Fibroblast of the conjunctiva (primary cell): ENCODE measurements at regions not wholly inside any gene's neighbourhood (a gene's known extent, or its start where the extent isn't known, plus 50 kb on each side); places are given as distances from the start of the nearest gene placed in this dataset.
"Not testable (repeated sequence)": the region's sequence is repeated elsewhere in the genome, so short reads cannot be mapped to it uniquely, and the experiment has no call there.

Experiments used
- DNase-seq: peaks from one replicate; pipeline ENCODE4 v3.0.0-alpha.2; 2010; ENCODE audit warnings: low read depth

DNA sequence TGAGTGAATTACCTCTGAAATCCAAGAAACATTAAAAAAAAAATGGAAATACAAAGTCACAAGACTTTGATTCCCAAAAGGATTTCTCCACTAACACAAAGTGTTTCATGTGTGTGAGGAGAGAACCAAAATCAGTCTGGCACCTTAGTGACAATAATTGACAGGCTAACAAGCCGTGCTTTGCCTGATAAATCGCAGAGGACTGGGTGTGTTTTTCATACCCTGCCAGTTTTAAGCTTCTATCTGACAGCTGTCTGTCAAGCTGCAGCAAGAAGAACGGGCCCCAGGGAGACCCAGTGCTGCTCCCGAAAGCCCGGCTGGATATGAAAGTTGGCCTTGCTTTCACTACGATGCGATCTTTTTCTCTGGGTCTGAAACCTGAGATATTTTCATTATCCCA is 101.6 kb upstream of the KCNK2 start:
- no peak for DNase-seq

DNA sequence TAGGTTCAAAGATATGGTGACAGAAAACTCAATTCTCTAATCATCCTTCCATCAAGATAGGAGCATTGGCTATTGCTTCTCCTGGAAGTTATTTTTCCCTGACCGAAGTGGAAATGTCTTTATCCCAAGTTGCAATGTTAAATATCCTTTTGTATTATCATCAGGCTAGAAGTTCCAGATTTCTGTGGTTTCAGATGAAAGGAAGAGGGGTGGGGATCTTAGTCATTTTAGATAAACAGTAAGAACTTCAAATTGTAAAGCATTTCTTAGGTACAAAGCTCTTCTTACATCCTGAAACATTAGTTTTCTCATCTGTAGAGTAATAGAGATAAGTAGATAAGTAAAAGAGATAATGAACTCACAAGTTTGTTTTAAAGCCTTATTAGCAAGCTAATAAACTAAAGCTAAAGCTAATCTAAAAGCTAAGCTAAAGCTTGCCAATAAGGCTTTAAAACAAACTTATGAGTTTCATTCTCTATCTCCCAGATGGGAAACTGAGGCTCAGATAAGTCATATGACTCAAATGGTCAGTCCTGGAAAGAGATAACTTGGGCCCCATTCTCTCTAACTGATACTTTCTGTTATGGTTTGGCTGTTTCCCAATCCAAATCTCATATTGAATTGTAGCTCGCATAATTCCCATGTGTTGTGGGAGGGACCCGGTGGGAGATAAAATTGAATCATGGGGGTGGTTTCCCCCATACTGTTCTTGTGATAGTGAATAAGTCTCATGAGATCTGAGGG is 99.2 kb upstream of the KCNK2 start:
- DNase-seq, result no peak

DNA sequence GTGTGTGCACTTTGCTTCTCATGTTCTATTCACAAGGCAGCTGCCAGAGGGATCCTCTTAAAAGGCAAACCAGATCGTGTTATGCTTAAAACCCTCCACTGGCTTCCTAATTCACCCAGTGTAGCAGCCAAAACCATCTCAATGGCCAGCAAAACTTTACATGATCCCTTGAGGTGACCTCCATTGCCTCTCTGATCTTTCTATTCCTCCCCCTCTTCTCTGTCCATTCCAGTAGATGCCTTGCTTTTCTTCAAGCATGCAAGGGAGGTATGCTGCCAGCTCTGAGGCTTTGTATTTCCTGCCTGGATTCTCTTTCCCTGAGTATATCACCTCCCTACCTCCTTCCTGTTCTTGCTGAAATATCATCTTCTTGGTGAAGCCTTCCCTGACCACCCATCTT is 93.2 kb upstream of the KCNK2 start:
- no peak for DNase-seq

DNA sequence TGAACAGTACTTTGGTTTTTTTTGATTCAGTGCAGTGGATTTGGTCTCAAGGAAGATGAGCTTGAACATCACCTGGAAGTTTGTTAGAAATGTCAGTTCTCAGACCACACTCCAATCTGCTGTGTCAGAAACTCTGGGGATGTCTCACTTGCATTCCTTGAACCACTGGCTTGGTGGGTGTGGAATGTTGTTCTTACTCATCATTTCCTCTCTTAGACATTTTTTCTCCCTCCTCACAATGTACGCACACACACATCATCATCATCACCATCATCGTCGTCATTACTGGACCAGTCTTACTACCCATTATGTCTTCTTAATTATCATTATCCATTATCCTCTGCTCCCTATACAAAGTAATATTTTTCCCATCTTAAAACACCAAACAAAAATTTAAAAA is 91.9 kb upstream of the KCNK2 start:
- DNase-seq, result peak; percentile 62

DNA sequence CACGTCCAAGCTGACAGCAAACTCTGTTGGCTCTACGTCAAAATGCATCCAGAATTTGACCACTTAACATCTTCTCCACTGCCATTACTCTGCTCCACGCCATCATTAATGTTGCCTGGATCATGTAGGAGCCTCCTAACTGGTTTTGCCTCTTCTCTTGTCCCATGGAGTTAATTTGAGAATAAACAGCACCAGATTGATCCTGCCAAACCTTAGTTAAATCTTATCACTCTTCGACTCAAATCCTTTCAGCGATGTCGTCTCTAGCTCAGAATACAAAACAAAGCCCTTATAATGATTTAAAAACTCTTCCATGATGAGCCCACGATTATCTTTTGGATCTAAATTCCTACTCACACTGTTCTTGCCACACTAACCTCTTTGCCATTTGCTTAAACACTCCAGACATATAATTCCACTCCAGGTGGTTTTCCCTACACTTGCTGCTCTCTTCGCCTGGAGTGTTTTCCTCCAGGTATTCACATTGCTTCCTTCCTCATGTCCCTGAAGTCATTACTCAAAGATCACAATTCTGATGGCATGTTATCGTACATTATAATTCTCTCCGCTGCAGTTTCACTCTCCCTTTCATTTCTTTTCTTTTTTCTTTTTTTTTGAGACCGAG is 90.7 kb upstream of the KCNK2 start:
- no peak for DNase-seq

DNA sequence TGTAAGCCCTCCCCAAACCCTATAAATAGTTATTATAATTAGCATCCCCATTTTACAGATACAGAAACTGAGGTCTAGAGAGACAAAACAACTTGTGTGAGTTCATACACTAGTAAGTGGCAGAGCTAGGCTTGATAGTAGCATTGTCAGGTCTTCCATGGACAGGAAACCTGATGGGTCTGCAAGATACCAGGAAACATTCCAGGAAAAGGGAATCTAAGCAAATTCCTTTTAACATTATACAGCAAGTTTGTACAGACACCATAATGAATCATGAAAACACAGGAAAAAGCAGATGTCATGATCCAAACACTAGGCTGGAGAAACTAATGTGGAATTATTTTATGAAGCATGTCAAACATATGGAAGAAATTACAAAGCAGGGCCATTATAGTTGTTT is 89.1 kb upstream of the KCNK2 start:
- DNase-seq, result no peak

DNA sequence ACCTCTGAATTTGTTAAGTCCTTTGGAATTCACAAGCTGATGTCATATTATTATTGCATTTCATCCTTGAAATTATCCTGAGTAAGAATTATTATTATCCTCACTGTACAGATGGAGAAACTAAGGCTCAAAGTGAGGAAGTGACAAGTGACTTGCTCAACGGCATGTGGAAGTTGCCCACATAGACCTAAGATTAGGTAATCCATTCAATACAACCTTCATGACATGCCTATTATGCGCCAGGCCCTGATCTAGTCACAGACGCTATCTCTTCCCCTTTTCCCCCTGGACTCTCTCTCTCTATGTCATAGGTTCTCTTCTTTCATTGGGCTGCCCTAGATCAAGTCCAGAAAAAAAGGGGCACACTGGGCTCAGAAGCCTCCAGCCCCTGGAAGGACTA is 84.9 kb upstream of the KCNK2 start:
- no peak for DNase-seq

DNA sequence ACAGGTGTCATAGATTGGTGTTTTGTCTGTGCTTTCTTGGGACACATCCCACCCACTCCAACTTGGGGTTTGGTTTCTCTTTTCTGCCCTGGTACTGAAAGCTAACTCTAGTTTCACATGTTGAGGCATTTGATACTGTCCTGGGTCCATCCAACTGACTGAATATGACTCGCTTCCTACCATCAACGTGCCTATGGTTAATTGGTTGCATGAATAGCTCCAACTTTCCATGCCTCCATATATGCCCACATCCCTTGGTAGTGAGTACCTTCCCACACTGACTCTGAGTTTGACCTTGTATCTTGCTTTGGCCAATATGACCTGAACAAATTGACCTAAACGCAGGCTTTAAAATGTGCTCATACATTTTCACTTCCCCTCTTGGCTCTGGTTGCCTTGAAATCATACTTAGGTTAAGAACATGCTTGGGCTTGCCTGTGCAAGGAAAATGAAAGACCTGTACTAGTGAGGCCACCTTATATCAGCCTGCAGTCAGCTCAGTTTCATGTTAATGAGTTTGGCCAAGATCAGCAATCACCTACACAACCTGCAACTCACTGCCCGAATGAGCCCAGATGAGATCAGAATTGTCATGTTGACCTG is 81.0 kb upstream of the KCNK2 start:
- no peak for DNase-seq

DNA sequence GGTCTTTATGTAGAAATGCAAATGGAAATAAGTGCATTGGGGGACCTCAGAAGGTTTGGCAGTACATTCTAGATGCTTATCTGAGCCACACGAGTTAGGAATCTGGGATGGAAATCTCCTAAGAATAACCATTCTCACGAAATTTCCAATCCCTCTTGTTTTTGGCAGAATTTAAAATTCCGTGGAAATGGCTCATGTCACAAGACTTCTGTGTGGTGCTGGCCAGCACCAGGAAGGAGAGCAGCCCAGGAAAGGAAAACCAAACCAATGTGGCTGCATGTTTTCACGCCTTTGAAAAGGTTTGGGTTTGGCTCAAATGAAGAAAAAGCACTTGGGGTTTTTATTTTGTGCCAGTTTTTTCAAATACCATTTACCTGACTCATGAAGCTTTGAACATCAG is 80.1 kb upstream of the KCNK2 start:
- DNase-seq, result peak; percentile 53

DNA sequence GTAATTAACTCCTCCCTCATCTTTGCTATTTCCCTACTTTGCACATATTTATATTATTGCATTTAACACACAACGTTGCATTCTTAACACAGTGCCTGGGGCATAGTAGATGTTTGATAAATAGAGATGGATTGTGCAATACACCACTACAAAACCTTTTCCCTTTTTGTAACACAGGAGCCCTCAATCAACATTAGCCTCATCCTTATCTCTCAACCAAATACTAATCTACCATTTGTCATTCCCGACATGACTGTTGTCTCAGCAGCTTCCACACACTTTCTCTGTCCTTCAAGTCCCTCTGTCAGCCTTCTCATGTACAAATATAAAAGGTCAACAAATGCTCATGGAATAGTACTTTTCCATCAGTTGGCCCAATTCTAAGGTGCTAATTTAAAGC is 78.9 kb upstream of the KCNK2 start:
- no peak for DNase-seq

DNA sequence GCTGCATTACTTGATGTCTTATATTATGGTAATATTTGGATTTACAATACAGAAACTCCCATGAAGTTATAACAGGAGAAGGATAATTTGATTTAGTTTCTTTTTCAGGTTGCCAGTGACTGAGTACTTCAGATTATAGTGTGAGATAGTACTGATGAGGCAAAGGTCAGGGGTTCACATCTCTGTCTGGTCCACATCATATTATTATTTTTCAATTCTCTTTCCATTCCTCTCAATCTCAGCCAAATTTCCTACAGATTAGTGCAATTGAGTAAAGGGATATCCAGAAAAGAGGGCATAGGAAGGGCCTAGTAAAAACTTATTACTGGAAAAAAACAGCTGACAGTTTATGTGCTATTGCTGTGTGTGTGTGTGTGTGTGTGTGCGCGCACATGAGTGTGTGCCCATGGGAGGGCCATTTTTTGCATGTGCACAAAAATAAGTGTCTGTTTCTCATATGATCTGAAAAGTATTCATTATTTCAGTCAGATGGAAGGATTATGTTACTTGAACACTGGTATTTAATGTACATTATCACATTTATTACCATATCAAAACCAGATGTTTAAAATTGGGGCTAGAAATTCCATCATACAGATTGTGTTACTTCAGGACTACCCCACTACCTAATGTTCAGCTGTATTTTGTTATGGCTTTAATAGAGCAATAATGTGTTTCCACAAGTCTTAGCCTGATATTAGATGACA is 78.3 kb upstream of the KCNK2 start:
- DNase-seq, result no peak

DNA sequence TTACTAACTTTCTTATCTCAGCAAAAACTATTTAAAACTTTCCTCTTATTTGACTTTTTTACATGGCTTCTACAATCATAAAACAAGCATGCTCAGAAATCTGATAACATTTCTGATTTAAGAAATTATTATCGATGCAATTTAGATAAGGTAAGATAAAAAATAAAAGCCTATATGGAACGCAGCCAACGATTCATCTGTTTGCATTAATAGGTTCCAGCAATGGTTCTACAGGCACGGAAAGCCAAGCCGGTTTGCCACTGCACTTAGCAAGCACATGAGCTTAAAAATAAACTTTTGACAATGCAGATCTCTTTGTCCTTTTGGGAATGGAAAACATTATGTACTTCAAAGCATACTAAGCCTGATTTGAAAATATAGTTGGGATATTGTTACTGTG is 77.5 kb upstream of the KCNK2 start:
- DNase-seq, result no peak

DNA sequence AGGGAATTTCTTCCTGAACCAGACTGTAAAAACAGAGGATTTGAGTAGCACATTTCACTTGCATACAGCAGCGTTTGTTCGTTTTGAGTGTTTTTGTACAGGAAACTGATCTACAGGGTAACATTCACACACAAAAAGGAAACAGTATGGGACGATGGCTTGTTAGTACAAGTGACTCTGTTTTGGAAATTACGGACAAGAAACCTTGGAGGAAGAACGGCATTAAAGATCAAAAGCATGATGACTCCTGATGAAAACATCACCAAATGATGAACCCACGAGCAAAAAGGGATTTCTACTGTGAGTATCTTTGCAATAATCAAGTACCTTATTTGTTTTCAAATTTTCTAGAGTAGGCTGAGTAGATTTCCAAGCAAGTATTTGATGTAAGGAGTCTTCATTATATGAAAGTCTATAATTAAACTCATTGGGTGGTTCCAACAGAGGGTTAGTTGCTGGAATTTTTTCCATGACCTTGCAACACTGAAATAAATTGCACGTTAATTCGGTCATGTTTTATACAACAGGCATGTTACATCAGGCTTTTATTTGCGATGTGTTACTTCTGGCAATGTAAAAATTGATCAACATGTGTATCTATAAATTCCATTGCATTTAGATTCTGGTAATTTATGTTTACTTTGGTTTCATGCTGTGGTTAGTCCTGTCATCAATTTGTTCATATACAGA is 76.7 kb upstream of the KCNK2 start:
- DNase-seq, result no peak

DNA sequence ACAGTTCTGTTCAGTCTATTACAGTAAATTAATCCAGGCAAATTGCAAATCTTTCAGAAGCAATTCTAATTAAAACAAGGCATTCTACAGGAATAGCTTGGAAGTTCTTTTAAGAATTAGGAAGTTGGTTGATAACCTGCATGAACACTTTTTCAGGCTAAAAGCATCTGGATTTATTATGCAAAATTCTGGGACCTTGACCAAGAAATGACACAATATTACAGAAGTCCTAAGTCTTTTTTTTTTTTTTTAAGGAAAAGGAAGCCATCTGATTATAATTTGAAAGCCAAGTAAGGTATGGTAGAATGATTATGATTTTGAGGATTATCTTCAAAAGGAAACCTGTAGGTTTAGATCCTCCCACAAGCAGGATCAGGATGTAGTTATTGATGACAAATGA is 74.7 kb upstream of the KCNK2 start:
- no peak for DNase-seq

DNA sequence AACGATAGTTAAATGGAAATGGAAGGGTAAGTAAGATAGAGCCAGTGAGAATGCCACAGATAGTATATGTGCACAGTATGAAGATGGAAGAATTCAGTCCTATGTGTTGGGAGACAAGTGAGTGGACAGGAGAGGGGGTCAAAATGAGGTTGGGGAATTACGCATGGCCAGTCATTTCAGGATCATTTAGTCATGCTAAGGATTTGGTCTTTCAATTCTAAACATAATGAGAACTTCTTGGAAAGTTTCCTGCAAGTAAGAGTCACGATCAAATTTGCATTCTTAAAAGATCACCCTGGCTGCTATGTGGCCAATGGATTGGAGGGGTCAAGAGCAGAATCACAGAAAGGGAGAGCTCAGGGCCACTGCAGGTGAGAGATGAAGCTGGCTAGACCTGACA is 64.0 kb upstream of the KCNK2 start:
- no peak for DNase-seq

DNA sequence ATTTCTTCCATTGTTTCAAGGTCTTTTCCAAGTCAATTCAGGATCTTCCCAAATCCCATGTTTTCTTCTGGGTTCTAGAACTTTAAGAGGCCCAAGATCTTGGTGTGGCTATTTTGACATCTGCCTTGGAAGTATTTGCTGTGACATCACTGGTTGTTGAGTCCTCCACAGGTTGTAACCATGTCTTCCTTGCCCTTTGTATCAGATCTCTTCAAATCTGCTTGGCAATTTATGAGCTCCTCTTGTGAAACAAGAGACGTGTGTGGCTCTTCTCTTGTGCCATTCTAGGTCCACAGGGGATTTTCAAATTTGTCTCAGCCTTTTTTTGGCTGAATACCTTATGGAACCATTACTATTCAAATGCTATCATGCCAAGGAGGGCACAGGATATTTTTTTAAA is 60.3 kb upstream of the KCNK2 start:
- no peak for DNase-seq

DNA sequence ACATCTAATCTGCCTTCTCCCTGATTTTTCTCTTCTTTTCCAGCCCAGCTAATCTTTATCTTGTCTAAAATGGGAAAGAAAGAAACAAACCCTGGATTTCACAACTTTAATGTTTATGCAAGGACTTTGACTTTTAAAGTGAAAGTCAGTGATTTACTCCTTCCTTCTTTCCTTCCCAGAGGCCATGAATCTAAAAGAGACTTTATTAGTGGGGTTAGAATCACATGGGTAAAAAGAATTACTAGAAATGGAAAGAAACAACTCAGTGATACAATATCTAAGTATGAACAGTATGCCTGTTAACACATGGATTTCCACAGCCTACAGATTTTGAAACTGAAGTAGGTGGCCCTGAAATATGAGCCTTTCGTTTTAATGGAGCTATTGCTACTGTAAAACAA is 59.8 kb upstream of the KCNK2 start:
- no peak for DNase-seq

DNA sequence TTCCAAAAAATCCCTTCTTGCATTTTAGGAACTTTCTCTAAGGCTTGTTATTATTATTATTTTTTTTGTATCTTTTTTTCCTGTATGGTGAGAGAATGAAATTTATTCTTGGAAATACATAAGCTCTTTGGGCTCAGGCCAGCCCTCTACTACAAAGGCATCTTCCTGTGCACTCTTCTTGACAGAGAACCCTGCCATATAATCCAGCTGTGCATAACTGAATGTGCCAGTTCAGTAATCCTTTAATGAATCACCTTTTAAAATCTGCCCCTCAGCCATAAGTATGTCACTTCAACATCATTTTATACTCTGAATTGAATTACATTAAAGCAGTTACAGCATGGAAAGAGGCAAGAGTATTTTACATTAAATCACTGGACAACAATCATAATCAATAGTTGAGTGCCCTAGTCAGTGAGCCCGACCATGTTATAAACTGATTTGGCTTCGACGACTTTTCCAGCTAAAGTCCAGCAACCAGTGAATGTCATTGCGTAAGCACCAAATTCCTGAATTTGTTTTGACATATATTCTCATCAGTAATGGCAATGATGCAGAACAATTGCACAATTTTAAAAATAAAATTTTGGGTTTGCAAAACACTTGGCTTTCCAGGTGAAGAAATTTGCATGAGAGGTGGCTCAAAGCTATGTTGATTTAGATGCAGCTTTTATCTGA is 59.2 kb upstream of the KCNK2 start:
- DNase-seq, result no peak

DNA sequence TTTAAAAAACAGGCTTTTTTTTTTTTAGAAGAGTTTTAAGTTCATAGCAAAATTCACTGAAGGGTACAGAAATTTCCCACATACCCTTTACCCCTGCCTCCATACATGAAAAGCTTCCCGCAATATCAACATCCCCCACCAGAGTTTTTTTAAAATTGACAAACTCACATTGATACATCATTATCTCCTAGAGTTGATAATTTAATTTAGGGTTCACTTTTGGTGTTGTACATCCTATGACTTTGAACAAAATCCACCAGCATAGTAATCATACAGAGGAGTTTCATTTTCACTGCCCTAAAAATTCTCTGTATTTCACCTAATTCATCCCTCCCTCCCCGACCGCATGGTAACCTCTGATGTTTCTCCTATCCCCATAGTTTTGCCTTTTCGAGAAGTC is 53.6 kb upstream of the KCNK2 start:
- no peak for DNase-seq

DNA sequence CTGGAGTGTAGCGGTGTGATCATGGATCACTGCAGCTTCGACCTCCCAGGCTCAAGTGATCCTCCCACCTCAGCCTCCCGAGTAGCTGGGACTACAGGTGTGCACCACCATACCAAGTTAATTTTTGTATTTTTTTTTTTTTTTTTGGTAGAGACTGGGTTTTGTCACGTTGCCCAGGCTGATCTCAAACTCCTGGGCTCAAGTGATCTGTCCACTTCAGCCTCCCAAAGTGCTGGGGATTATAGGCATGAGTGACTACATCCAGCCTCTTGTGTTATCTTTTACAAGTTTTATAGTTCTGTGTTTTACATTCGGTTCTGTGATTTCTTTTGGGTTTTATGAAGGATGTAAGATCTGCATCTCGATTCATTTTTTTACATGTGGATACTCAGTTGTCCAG is 52.0 kb upstream of the KCNK2 start:
- not testable (repeated sequence) for DNase-seq

DNA sequence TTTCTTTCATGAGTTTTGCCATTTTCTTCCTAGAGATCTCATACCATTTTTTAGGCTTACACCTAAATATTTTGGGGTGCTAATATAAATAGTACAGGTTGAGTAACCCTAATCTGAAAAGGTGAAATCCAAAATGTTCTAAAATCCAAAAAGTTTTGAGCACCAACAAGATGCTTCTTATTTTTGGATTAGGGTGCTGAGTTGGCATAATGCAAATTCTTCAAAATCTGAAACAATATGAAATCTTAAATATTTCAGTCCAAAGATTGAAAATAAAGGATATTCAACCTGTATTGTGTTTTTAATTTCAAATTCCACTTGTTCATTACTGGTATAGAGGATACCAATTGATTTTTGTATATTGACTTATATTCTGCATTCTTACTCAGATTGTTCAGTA is 51.1 kb upstream of the KCNK2 start:
- no peak for DNase-seq
